H1 (cell line): ENCODE measurements at regions not wholly inside any gene's neighbourhood (a gene's known extent, or its start where the extent isn't known, plus 50 kb on each side); places are given as distances from the start of the nearest gene placed in this dataset.

Source experiments
- CTCF ChIA-PET: fragments of 300-600 bp; sonication (Branson Sonifier 250); formaldehyde crosslinking; loops from one replicate; lab custom pipeline; 2021; ENCODE audit not compliant: partially characterized antibody; lab: Charles Lee
- POLR2A ChIA-PET: fragments of 300-600 bp; sonication (Branson Sonifier 250); formaldehyde crosslinking; loops from one replicate; lab custom pipeline; 2021; ENCODE audit warnings: inconsistent platforms; ENCODE audit not compliant: partially characterized antibody; lab: Charles Lee
- DNase-seq, 2 experiments: peaks; one replicate each; pipeline versions ENCODE4 v3.0.0 to v3.0.0-alpha.2; 2010 to 2022; ENCODE audit warnings: low spot score in 2 of 2, low read depth in 1 of 2, mixed read lengths in 1 of 2
- FAIRE-seq: peaks from 2 replicates; lab custom pipeline; 2011; peaks lifted over from hg19 to GRCh38; lab: Jason Lieb, UNC
- H2AFZ ChIP-seq: 2 replicates; pipeline ENCODE4 v1.8.1; 2012; ENCODE audit warnings: low read length, inconsistent platforms
- H2AK5ac ChIP-seq: 2 replicates; pipeline ENCODE4 v1.6.1; 2013; ENCODE audit warnings: low read depth, low read length
- H2BK120ac ChIP-seq: replicated peaks from 2 replicates; pipeline ENCODE3; 2013; ENCODE audit warnings: low read depth, low read length, inconsistent platforms
- H2BK12ac ChIP-seq: 2 replicates; pipeline ENCODE4 v1.6.1; 2013; ENCODE audit warnings: low read depth, low read length
- H2BK15ac ChIP-seq: 2 replicates; pipeline ENCODE4 v1.6.1; 2013; ENCODE audit warnings: low read length
- H2BK20ac ChIP-seq: 2 replicates; pipeline ENCODE4 v1.6.1; 2013; ENCODE audit warnings: low read length
- H2BK5ac ChIP-seq: 2 replicates; pipeline ENCODE4 v1.6.1; 2013; ENCODE audit warnings: low read depth, low read length
- H3K14ac ChIP-seq: 2 replicates; pipeline ENCODE4 v1.6.1; 2013; ENCODE audit warnings: inconsistent platforms; ENCODE audit not compliant: insufficient read length
- H3K18ac ChIP-seq: 2 replicates; pipeline ENCODE4 v1.6.1; 2013; ENCODE audit warnings: low read length; ENCODE audit errors: extremely low read depth
- H3K23ac ChIP-seq: 2 replicates; pipeline ENCODE4 v1.6.1; 2013; ENCODE audit warnings: inconsistent platforms; ENCODE audit not compliant: insufficient read length
- H3K23me2 ChIP-seq: 2 replicates; pipeline ENCODE4 v1.6.1; 2013; ENCODE audit warnings: low read depth, low read length
- H3K27ac ChIP-seq: 2 replicates; pipeline ENCODE4 v1.6.1; 2011; ENCODE audit warnings: low read depth, low read length, inconsistent platforms
- H3K27me3 ChIP-seq, 4 experiments: replicated peaks in 1 of 4; 1 replicate in 1 of 4; 2 replicates in 3 of 4; pipeline versions ENCODE4 v1.6.1 to v1.8.1; 2011 to 2013; ENCODE audit warnings: low read length in 3 of 4, mild to moderate bottlenecking in 3 of 4, inconsistent platforms in 2 of 4, mixed read lengths in 2 of 4, moderate library complexity in 1 of 4; ENCODE audit not compliant: control insufficient read depth in 3 of 4, insufficient read depth in 3 of 4; ENCODE audit errors: extremely low read depth in 1 of 4
- H3K36me3 ChIP-seq, 4 experiments: 2 replicates each; pipeline versions ENCODE4 v1.6.1 to v1.8.1; 2011 to 2013; ENCODE audit warnings: mild to moderate bottlenecking in 4 of 4, low read length in 3 of 4, moderate library complexity in 2 of 4, control low read depth in 1 of 4, inconsistent platforms in 1 of 4; ENCODE audit not compliant: insufficient read depth in 4 of 4, control insufficient read depth in 2 of 4
- H3K4ac ChIP-seq: replicated peaks from 2 replicates; pipeline ENCODE3; 2013; ENCODE audit warnings: low read length, low read depth, mixed read lengths, inconsistent platforms; ENCODE audit not compliant: insufficient read length
- H3K4me1 ChIP-seq, 4 experiments: replicated peaks in 1 of 4; 1 replicate in 1 of 4; 2 replicates in 3 of 4; pipeline versions ENCODE4 v1.6.1 to v1.8.1; 2011 to 2013; ENCODE audit warnings: low read length in 3 of 4, inconsistent platforms in 2 of 4, mixed read lengths in 1 of 4; ENCODE audit not compliant: insufficient read depth in 4 of 4, control insufficient read depth in 3 of 4
- H3K4me2 ChIP-seq, 2 experiments: 2 replicates each; pipeline versions ENCODE4 v1.6.1 to v1.8.1; 2011 to 2013; ENCODE audit warnings: low read depth in 2 of 2, low read length in 2 of 2, control low read depth in 1 of 2, inconsistent platforms in 1 of 2, mild to moderate bottlenecking in 1 of 2; ENCODE audit not compliant: insufficient read depth in 1 of 2
- H3K4me3 ChIP-seq, 4 experiments: fragments of 200-600, 300-600 bp in 1 of 4; sonication (generic), shearing (Covaris generic), sonication (Bioruptor Twin) in 1 of 4; 2 replicates each; pipeline versions ENCODE4 v1.5.1 to v1.8.1; 2011 to 2016; ENCODE audit warnings: low read length in 4 of 4, low read depth in 3 of 4, control low read depth in 2 of 4, inconsistent platforms in 2 of 4, mild to moderate bottlenecking in 2 of 4, mixed read lengths in 1 of 4, moderate library complexity in 1 of 4; ENCODE audit not compliant: insufficient read depth in 2 of 4; ENCODE audit errors: extremely low read depth in 1 of 4
- H3K56ac ChIP-seq: replicated peaks from 2 replicates; pipeline ENCODE3; 2013; ENCODE audit warnings: low read depth, mild to moderate bottlenecking, mixed read lengths, low read length, inconsistent platforms; ENCODE audit not compliant: insufficient read length
- H3K79me1 ChIP-seq: 2 replicates; pipeline ENCODE4 v1.6.1; 2013; ENCODE audit warnings: low read depth, low read length, control low read depth
- H3K79me2 ChIP-seq, 2 experiments: 2 replicates each; pipeline versions ENCODE4 v1.6.1 to v1.8.1; 2012 to 2013; ENCODE audit warnings: low read length in 2 of 2, mild to moderate bottlenecking in 2 of 2, inconsistent platforms in 1 of 2; ENCODE audit not compliant: insufficient read depth in 2 of 2, control insufficient read depth in 1 of 2
- H3K9ac ChIP-seq, 4 experiments: replicated peaks in 1 of 4; 1 replicate in 1 of 4; 2 replicates in 3 of 4; pipeline versions ENCODE4 v1.6.1 to v1.8.1; 2011 to 2013; ENCODE audit warnings: low read depth in 3 of 4, low read length in 3 of 4, control low read depth in 2 of 4, mild to moderate bottlenecking in 2 of 4, moderate library complexity in 2 of 4, inconsistent platforms in 1 of 4; ENCODE audit errors: extremely low read depth in 1 of 4
- H3K9me3 ChIP-seq, 2 experiments: 2 replicates each; pipeline versions ENCODE4 v1.6.1 to v1.8.1; 2012 to 2013; ENCODE audit warnings: mild to moderate bottlenecking in 2 of 2, moderate library complexity in 2 of 2, control low read depth in 1 of 2, inconsistent platforms in 1 of 2, low read depth in 1 of 2, low read length in 1 of 2, mixed read lengths in 1 of 2; ENCODE audit not compliant: insufficient read depth in 2 of 2
- H4K20me1 ChIP-seq, 2 experiments: replicated peaks in 1 of 2; 2 replicates each; pipeline versions ENCODE3 to v1.8.1; 2011 to 2013; ENCODE audit warnings: inconsistent platforms in 2 of 2, low read length in 2 of 2, mild to moderate bottlenecking in 1 of 2; ENCODE audit not compliant: insufficient read depth in 2 of 2, control insufficient read depth in 1 of 2
- H4K5ac ChIP-seq: 2 replicates; pipeline ENCODE4 v1.6.1; 2013; ENCODE audit warnings: low read length, low read depth, mixed read lengths, inconsistent platforms; ENCODE audit not compliant: insufficient read length
- H4K8ac ChIP-seq: 2 replicates; pipeline ENCODE4 v1.8.0; 2013; ENCODE audit warnings: mild to moderate bottlenecking, moderate library complexity, low read length, inconsistent platforms; ENCODE audit not compliant: insufficient read depth; ENCODE audit errors: extremely low read depth
- H4K91ac ChIP-seq: replicated peaks from 2 replicates; pipeline ENCODE3; 2013; ENCODE audit warnings: low read length, mixed read lengths, inconsistent platforms; ENCODE audit not compliant: insufficient read length
- BRCA1 ChIP-seq: IDR thresholded peaks from 2 replicates; pipeline ENCODE4 v1.6.1; 2012; ENCODE audit warnings: low read depth, low read length, improper control_type of control experiment
- GABPA ChIP-seq: IDR thresholded peaks from 2 replicates; pipeline ENCODE4 v1.6.1; 2011; ENCODE audit warnings: mild to moderate bottlenecking, low read length, moderate library complexity, borderline replicate concordance; ENCODE audit not compliant: insufficient read depth
- TCF12 ChIP-seq: IDR thresholded peaks from 2 replicates; pipeline ENCODE4 v1.6.1; 2011; ENCODE audit warnings: low read depth, mild to moderate bottlenecking, low read length
- WGBS, 2 experiments: shearing (Covaris generic) in 1 of 2; methylation state at CpG; one replicate each; pipeline versions ENCODE4 v1.1.6 to v1.1.7; 2013 to 2015; ENCODE audit warnings: low lambda C conversion rate in 2 of 2, mixed read lengths in 2 of 2, inconsistent platforms in 1 of 2, low coverage in 1 of 2, missing lambda C conversion rate in 1 of 2; ENCODE audit not compliant: insufficient replicate concordance in 2 of 2, insufficient coverage in 1 of 2, insufficient read length in 1 of 2; ENCODE audit errors: extremely low coverage in 1 of 2, missing lambda C conversion rate in 1 of 2; 5-methylcytosine and 5-hydroxymethylcytosine counted together

GRCh38 chr12:19642345-19642744 is 203.1 kb downstream of the AEBP2 start:
- no peak overlapping the region for H2AFZ ChIP-seq
- H2BK120ac ChIP-seq, result no peak overlapping the region
- no peak overlapping the region for H2BK5ac ChIP-seq
- peaks cover 0 to 4% (median 3%) of the 10 kb centered on the region in 4 experiments; a peak in 3 of 7 replicates for H3K4me1 ChIP-seq
- H4K8ac ChIP-seq, result no peak overlapping the region
- H2BK15ac ChIP-seq, result no peak overlapping the region
- no peak overlapping the region for H2AK5ac ChIP-seq
- no peaks in the 10 kb centered on the region for H3K23me2 ChIP-seq
- ChIA-PET POLR2A (interaction anchor here (0.7 kb wide), 2 partner anchors 62 to 1280 kb away, joined by 3 to 4 read pairs; no protein-coding TSS in a partner anchor), CTCF (interaction anchor here (0.6 to 3.8 kb wide), 10 partner anchors 10 to 309 kb away, joined by 3 to 18 read pairs (median 4); no protein-coding TSS in a partner anchor)
- H3K23ac ChIP-seq, result no peak overlapping the region
- no peak overlapping the region for H2BK12ac ChIP-seq
- H3K4me3 ChIP-seq, result no peak overlapping the region
- H3K36me3 ChIP-seq, result 0 out of 8 replicates have a peak, but pooled peaks cover 0 to 4% (median 0%) of the 10 kb centered on the region in 4 experiments
- no peak overlapping the region for H2BK20ac ChIP-seq
- no peaks in the 10 kb centered on the region for H3K79me1 ChIP-seq
- H3K4ac ChIP-seq, result no peak overlapping the region
- no peak overlapping the region for H3K18ac ChIP-seq
- FAIRE-seq, result no peak
- H4K20me1 ChIP-seq, result no peaks in the 10 kb centered on the region
- H4K5ac ChIP-seq, result no peak overlapping the region
- H3K9ac ChIP-seq, result no peak overlapping the region
- no peaks in the 10 kb centered on the region for H3K27me3 ChIP-seq
- peaks cover 7 to 9% of the 10 kb centered on the region in 2 experiments; a peak in 3 of 4 replicates for H3K9me3 ChIP-seq
- no peak overlapping the region for H3K27ac ChIP-seq
- H3K56ac ChIP-seq, result no peak overlapping the region
- no peak overlapping the region for H3K4me2 ChIP-seq
- no peak overlapping the region for H3K14ac ChIP-seq
- no peak for DNase-seq
- 88% methylated on average over 4 of the region's 4 CpGs; no CpG with 5 or more reads in 1 of the 2 experiments for WGBS, 2 experiments
- H4K91ac ChIP-seq, result no peak overlapping the region
- H3K79me2 ChIP-seq, result no peaks in the 10 kb centered on the region
- no peak for TF ChIP-seq GABPA
- TF ChIP-seq BRCA1, result no peak
- TF ChIP-seq TCF12, result no peak
